Nephron (organoid): ENCODE measurements at regions not wholly inside any gene's neighbourhood (a gene's known extent, or its start where the extent isn't known, plus 50 kb on each side); places are given as distances from the start of the nearest gene placed in this dataset.

ENCODE experiments used
- H3K27ac Mint-ChIP-seq, 3 experiments: 2 replicates each; pipeline ENCODE4 v1.8.0; 2020; ENCODE audit warnings: mixed read lengths in 3 of 3, mild to moderate bottlenecking in 2 of 3, moderate library complexity in 1 of 3
- H3K27me3 Mint-ChIP-seq: 2 replicates; pipeline ENCODE4 v1.8.0; 2021; ENCODE audit warnings: low read depth, mild to moderate bottlenecking, moderate library complexity, mixed read lengths
- H3K36me3 Mint-ChIP-seq: 2 replicates; pipeline ENCODE4 v1.8.0; 2020; ENCODE audit warnings: low read depth, mixed read lengths
- H3K4me1 Mint-ChIP-seq: 2 replicates; pipeline ENCODE4 v1.8.0; 2020; ENCODE audit warnings: mixed read lengths
- H3K4me3 Mint-ChIP-seq, 3 experiments: 2 replicates each; pipeline ENCODE4 v1.8.0; 2020; ENCODE audit warnings: mild to moderate bottlenecking in 3 of 3, mixed read lengths in 3 of 3, moderate library complexity in 2 of 3
- H3K9me3 Mint-ChIP-seq: 2 replicates; pipeline ENCODE4 v1.8.0; 2020; ENCODE audit warnings: mixed read lengths
- CTCF ChIP-seq, 3 experiments: fragments of 200-600 bp; sonication (generic); IDR thresholded peaks; one replicate each; pipeline ENCODE4 v1.5.0; 2021; ENCODE audit warnings: antibody characterized with exemption in 3 of 3; ENCODE audit not compliant: unreplicated experiment in 3 of 3

GRCh38 chr13:87872813-87873212 lies 201.6 kb downstream of the SLITRK5 start:
- Mint-ChIP-seq H3K36me3 (no peaks in the 10 kb centered on the region), H3K27ac (no peak overlapping the region), H3K4me3 (no peak overlapping the region), H3K27me3 (no peaks in the 10 kb centered on the region), H3K9me3 (no peaks in the 10 kb centered on the region), H3K4me1 (no peaks in the 10 kb centered on the region)
- TF ChIP-seq CTCF (IDR thresholded peaks at IDR 0.05; ENCODE audit: unreplicated experiment in 3 of 3), result no peak

GRCh38 chr13:87877477-87877876 lies 206.3 kb downstream of the SLITRK5 start:
- no peaks in the 10 kb centered on the region for H3K36me3 Mint-ChIP-seq
- no peaks in the 10 kb centered on the region for H3K4me1 Mint-ChIP-seq
- TF ChIP-seq CTCF (IDR thresholded peaks at IDR 0.05; ENCODE audit: unreplicated experiment in 3 of 3), result no peak
- H3K4me3 Mint-ChIP-seq, result no peak overlapping the region
- no peaks in the 10 kb centered on the region for H3K9me3 Mint-ChIP-seq
- no peak overlapping the region for H3K27ac Mint-ChIP-seq
- H3K27me3 Mint-ChIP-seq, result no peaks in the 10 kb centered on the region

- Mint-ChIP-seq H3K9me3 (no peaks in the 10 kb centered on the region), H3K4me3 (no peak overlapping the region), H3K27me3 (no peaks in the 10 kb centered on the region), H3K4me1 (no peaks in the 10 kb centered on the region), H3K27ac (no peak overlapping the region), H3K36me3 (no peaks in the 10 kb centered on the region)
- TF ChIP-seq CTCF (IDR thresholded peaks at IDR 0.05; ENCODE audit: unreplicated experiment in 3 of 3), result no peak
Observed at GRCh38 chr13:87878706-87879105, 207.5 kb downstream of the SLITRK5 start.

- H3K9me3 Mint-ChIP-seq, result no peaks in the 10 kb centered on the region
- H3K27ac Mint-ChIP-seq, result no peak overlapping the region
- no peaks in the 10 kb centered on the region for H3K27me3 Mint-ChIP-seq
- H3K36me3 Mint-ChIP-seq, result no peaks in the 10 kb centered on the region
- TF ChIP-seq CTCF (IDR thresholded peaks at IDR 0.05; ENCODE audit: unreplicated experiment in 3 of 3), result no peak
- H3K4me3 Mint-ChIP-seq, result no peak overlapping the region
- H3K4me1 Mint-ChIP-seq, result no peaks in the 10 kb centered on the region
Observed at GRCh38 chr13:87884884-87885283, 213.7 kb downstream of the SLITRK5 start.

GRCh38 chr13:87887459-87888123 lies 216.4 kb downstream of the SLITRK5 start:
- Mint-ChIP-seq H3K27ac (no peak overlapping the region), H3K4me3 (no peak overlapping the region), H3K9me3 (no peaks in the 10 kb centered on the region), H3K4me1 (no peaks in the 10 kb centered on the region), H3K36me3 (no peaks in the 10 kb centered on the region), H3K27me3 (no peaks in the 10 kb centered on the region)
- TF ChIP-seq CTCF (IDR thresholded peaks at IDR 0.05; ENCODE audit: unreplicated experiment in 3 of 3), result no peak

GRCh38 chr13:87889254-87889653 lies 218.1 kb downstream of the SLITRK5 start:
- H3K4me3 Mint-ChIP-seq, result no peak overlapping the region
- no peaks in the 10 kb centered on the region for H3K27me3 Mint-ChIP-seq
- H3K36me3 Mint-ChIP-seq, result no peaks in the 10 kb centered on the region
- no peaks in the 10 kb centered on the region for H3K4me1 Mint-ChIP-seq
- TF ChIP-seq CTCF (IDR thresholded peaks at IDR 0.05; ENCODE audit: unreplicated experiment in 3 of 3), result no peak
- no peak overlapping the region for H3K27ac Mint-ChIP-seq
- no peaks in the 10 kb centered on the region for H3K9me3 Mint-ChIP-seq
